GM12891 (cell line): ENCODE measurements at regions not wholly inside any gene's neighbourhood (a gene's known extent, or its start where the extent isn't known, plus 50 kb on each side); places are given as distances from the start of the nearest gene placed in this dataset.

Experiments
- POLR2A ChIP-seq: IDR thresholded peaks from 2 replicates; pipeline ENCODE4 v1.6.1; 2011; ENCODE audit warnings: low read depth, low read length, control low read depth
- POLR2AphosphoS5 ChIP-seq: IDR thresholded peaks from 2 replicates; pipeline ENCODE4 v1.6.1; 2011; ENCODE audit warnings: low read depth, low read length, control low read depth
- TAF1 ChIP-seq: IDR thresholded peaks from 2 replicates; pipeline ENCODE4 v1.6.1; 2011; ENCODE audit warnings: low read depth, low read length, control low read depth

- TF ChIP-seq POLR2A (no peak), TAF1 (no peak), POLR2AphosphoS5 (no peak)
These were observed 503.0 kb upstream of the BOD1L1 start for GRCh38 chr4:14130551-14130950.
